ENCODE measurements at regions not wholly inside any gene's neighbourhood (a gene's known extent, or its start where the extent isn't known, plus 50 kb on each side); places are given as distances from the start of the nearest gene placed in this dataset.

DNA sequence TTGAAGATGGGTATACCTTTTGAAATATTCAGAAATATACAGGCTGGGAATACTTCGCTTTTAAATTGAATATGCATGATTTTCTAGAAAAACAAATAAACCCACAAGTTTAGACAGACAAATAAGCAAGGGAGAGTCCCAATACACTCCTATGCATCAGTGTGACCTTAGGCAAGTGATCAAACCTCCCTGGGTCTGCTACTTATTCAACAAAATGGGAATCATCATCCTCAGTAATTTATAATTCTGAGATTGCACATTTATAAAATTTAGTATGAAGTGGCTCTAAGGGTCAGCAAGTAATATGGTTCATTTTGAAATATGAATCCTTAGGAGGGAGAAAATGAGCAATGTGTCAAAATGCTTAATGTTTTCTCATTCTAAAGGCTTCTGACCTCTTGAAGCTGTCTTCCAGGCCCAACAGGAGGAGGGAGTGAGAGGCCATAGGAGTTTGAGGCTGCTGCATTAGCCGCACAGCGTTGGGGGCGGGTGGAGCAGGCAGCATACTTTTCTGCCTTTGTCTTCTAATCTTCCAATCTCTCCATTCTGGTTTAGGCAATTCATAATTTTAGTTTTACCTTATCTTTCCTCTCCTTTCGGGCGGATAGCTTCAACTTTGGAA lies 155.1 kb downstream of the TRIB2 start:
- H3K4me3 Mint-ChIP-seq: no peak overlapping the region
- no peak for TF ChIP-seq CTCF (IDR thresholded peaks at IDR 0.05)
- H3K27ac Mint-ChIP-seq: no peak overlapping the region
- DNase-seq: no peak
- H3K4me1 Mint-ChIP-seq (ENCODE audit: low read depth): peaks cover 17% of the 10 kb centered on the region
- H3K9me3 Mint-ChIP-seq: no peaks in the 10 kb centered on the region
- peaks cover 3% of the 10 kb centered on the region for H3K27me3 Mint-ChIP-seq (ENCODE audit: insufficient read depth)
- H3K36me3 Mint-ChIP-seq (ENCODE audit: low read depth): no peaks in the 10 kb centered on the region

- no peak for DNase-seq
- Mint-ChIP-seq H3K9me3 (no peaks in the 10 kb centered on the region), H3K27me3 (ENCODE audit: insufficient read depth) (no peaks in the 10 kb centered on the region), H3K27ac (no peak overlapping the region), H3K4me3 (no peak overlapping the region), H3K36me3 (ENCODE audit: low read depth) (no peaks in the 10 kb centered on the region), H3K4me1 (ENCODE audit: low read depth) (peaks cover 6% of the 10 kb centered on the region)
- TF ChIP-seq CTCF (IDR thresholded peaks at IDR 0.05): no peak
Measured at GRCh38 chr2:12877761-12878160, 161.0 kb downstream of the TRIB2 start.

- no peaks in the 10 kb centered on the region for H3K27me3 Mint-ChIP-seq (ENCODE audit: insufficient read depth)
- DNase-seq: no peak
Measured at GRCh38 chr2:12879649-12880048, 162.9 kb downstream of the TRIB2 start.

GRCh38 chr2:12881952-12882351 lies 165.2 kb downstream of the TRIB2 start:
- DNase-seq: no peak
- Mint-ChIP-seq H3K27ac (no peak overlapping the region), H3K4me3 (no peak overlapping the region), H3K27me3 (ENCODE audit: insufficient read depth) (no peaks in the 10 kb centered on the region), H3K9me3 (no peaks in the 10 kb centered on the region), H3K4me1 (ENCODE audit: low read depth) (peaks cover 39% of the 10 kb centered on the region), H3K36me3 (ENCODE audit: low read depth) (no peaks in the 10 kb centered on the region)
- no peak; the same call in 1 of the 2 replicates for TF ChIP-seq CTCF (IDR thresholded peaks at IDR 0.05)

More at GRCh38 chr2:12879649-12880048, 162.9 kb downstream of the TRIB2 start:
- no peak overlapping the region for H3K4me3 Mint-ChIP-seq
- H3K4me1 Mint-ChIP-seq (ENCODE audit: low read depth): peaks cover 19% of the 10 kb centered on the region
- no peaks in the 10 kb centered on the region for H3K9me3 Mint-ChIP-seq
- no peak for TF ChIP-seq CTCF (IDR thresholded peaks at IDR 0.05)
- no peak overlapping the region for H3K27ac Mint-ChIP-seq
- no peaks in the 10 kb centered on the region for H3K36me3 Mint-ChIP-seq (ENCODE audit: low read depth)

- no peaks in the 10 kb centered on the region for H3K36me3 Mint-ChIP-seq (ENCODE audit: low read depth)
- H3K27me3 Mint-ChIP-seq (ENCODE audit: insufficient read depth): no peaks in the 10 kb centered on the region
- no peak for TF ChIP-seq CTCF (IDR thresholded peaks at IDR 0.05)
- no peak overlapping the region for H3K4me3 Mint-ChIP-seq
- DNase-seq: no peak
- peaks cover 39% of the 10 kb centered on the region for H3K4me1 Mint-ChIP-seq (ENCODE audit: low read depth)
- no peaks in the 10 kb centered on the region for H3K9me3 Mint-ChIP-seq
- H3K27ac Mint-ChIP-seq: no peak overlapping the region
Measured at GRCh38 chr2:12882393-12882792, 165.7 kb downstream of the TRIB2 start.
